NCI-H2107 treated with DMSO at 0.1 percent for 48 hours (cell line): ENCODE measurements at regions not wholly inside any gene's neighbourhood (a gene's known extent, or its start where the extent isn't known, plus 50 kb on each side); places are given as distances from the start of the nearest gene placed in this dataset.

Source experiments
- DNase-seq: peaks from one replicate; lab custom pipeline; 2025; ENCODE audit not compliant: unreplicated experiment; lab: John Stamatoyannopoulos, UW

DNA sequence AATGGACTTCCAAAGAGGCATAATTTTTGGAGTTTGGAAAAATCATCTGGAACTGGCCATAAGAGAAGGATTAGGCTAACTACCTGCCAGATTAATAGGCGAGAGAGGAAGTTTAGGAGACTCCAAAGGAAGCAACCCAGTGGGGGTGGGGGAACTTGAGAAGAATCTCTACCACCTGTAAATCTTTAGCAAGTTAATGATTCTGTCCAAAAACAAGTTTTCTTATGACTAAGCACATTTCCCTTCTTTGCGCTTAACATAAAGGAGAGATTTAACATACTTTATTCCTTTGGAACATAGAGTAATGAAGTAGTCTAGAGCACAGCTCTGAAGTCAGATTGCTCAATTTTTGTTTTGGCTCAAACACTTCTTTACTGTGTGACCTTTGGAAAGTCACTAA lies 58.2 kb upstream of the PAPPA start:
- no peak for DNase-seq

DNA sequence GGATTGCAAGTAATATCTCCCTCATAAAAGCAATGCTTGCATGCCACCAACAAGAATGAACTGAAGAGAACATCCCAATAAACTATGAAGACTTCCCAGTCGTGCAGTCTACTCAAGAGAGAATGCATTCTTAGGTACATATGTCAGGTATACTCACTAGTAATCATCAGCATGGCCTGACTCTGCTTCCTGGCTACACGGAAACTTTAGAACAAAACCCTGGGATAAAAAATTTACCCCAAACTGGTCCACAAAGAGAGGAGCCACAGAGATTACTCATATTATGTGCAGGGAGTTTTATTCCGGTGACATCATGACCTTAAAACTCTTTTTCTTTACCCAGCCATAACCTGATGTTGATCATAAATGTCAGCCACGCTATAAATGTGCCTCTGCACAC lies 57.5 kb upstream of the PAPPA start:
- no peak for DNase-seq

DNA sequence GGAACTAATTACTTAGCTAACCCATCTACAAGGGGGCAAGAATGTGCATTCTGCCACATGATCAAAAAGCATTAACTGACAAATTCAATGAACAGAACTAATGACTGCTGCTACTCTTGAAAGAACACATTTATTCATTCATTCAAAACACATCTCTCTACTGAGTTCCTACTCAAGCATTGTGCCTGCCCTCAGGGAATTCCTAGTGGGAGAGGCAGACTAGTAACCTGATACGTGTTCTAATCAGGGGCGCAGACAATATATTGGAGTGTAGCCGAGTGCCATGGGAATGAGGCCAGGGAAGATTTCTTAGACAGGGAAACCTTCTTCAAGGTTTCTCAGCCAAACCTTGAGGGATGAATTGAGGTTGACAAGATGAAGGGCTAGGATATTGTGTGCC lies 56.7 kb upstream of the PAPPA start:
- no peak for DNase-seq

DNA sequence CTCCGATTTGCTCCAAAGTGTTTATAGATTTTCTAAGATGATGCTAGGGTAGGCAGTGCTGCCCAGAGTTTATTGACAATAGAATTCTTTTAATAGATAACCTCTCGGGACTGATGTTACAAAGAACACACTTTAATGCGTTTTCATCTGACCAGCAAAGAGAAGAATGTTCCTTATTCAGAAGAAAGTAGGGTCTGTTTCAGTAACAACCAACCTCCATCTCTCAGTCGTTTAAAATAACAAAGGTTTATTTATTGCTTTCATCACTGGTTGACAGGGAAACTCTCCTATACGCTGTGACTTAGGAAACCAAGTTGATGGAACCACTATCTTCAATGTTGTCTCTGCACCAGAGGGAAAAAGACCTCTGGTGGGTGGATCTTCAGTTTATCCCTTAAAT lies 55.1 kb upstream of the PAPPA start:
- no peak for DNase-seq

DNA sequence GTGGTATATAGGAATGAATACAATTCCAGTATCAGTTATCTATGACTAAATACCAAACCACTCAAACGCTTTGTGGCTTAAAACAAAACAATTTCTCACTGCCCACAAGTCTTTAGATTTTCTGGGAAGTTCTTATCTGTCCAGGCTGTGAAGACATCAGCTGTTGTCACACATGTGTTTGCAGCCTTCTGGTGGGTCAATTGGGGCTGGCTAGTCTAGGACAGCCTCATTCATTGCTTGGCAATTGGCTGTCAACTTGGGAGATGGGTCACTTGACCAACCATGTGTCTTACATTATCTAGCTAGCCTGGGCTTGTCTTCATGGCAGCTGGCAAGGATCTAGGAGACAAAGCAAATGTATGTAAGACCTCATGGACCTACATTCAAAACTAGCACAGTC lies 53.8 kb upstream of the PAPPA start:
- DNase-seq = no peak

DNA sequence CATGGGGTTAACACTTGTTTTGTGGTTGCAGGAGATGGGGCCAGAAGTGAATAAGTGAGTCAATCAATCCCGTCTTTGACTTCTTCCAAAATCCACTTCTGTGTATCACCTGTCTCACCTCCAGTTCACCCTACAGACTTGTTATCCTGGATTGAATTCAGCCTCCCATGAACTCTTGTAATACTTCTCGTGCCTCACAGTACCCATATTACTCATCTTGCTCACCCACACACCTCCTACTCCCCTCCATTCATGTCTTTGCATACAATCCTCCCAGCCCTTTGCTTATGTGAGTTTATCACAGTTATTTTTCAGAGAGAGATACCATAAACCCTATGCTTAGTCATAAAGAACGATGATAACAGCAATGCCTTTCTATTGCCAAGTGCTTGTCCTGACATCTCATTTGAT lies 52.9 kb upstream of the PAPPA start:
- no peak for DNase-seq

DNA sequence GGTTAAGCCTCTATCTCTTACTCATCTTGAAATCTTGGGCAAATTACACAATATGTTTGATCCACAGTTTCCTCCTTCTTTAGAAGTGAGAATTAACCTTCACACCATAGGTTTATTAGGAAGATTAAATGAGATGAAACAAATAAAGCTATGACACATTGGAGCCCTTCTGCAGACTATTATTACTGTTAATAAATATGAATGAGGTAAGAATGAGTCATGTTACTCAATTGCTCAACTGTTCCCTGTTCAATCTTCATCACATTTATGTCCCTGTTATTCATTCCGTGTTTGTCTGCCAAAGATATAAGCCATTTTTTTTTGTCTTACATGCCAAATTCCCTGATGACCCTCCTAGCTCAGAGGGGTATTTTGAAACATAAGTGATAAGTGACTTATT lies 52.1 kb upstream of the PAPPA start:
- no peak for DNase-seq

DNA sequence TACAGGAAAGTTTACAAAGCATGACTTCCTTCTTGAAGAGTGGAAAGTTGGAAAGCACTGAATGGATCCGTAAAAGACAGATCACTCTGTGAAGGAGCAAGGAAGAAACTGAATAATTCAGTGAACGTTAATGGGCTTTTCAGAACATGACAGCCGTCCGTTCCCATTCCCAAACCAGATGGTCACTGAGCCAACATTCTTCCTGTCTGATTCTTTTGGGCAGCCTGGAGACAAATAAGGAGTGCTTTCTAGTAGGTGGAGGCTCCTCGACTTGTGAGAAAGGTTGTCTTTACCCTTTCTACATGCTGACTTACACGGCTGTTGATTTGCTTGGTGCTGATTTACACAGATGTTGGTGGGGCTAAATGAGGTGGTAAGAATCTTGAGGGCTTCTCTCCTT lies 51.0 kb upstream of the PAPPA start:
- DNase-seq = no peak
